Suprapubic skin (tissue), 4 donors: ENCODE measurements at regions not wholly inside any gene's neighbourhood (a gene's known extent, or its start where the extent isn't known, plus 50 kb on each side); places are given as distances from the start of the nearest gene placed in this dataset.
"Not testable (repeated sequence)": the region's sequence is repeated elsewhere in the genome, so short reads cannot be mapped to it uniquely, and the experiment has no call there.

Experiments
- DNase-seq, 2 donors: peaks; one replicate each; pipeline ENCODE4 v3.0.0-alpha.2; 2019; ENCODE audit warnings: low spot score in 2 of 2
- H3K27ac ChIP-seq: fragments of 200-600 bp; sonication (generic); one replicate; pipeline ENCODE4 v1.5.1; 2019
- H3K27me3 ChIP-seq: fragments of 200-600 bp; sonication (generic); one replicate; pipeline ENCODE4 v1.5.1; 2019
- H3K36me3 ChIP-seq: fragments of 200-600 bp; sonication (generic); one replicate; pipeline ENCODE4 v1.5.1; 2019
- H3K4me1 ChIP-seq: fragments of 200-600 bp; sonication (generic); one replicate; pipeline ENCODE4 v1.5.1; 2019
- H3K4me3 ChIP-seq: fragments of 200-600 bp; sonication (generic); one replicate; pipeline ENCODE4 v1.5.1; 2019; ENCODE audit warnings: mild to moderate bottlenecking
- H3K9me3 ChIP-seq: fragments of 200-600 bp; sonication (generic); one replicate; pipeline ENCODE4 v1.5.1; 2019
- EP300 ChIP-seq: sonication (generic); formaldehyde crosslinking; IDR thresholded peaks from one replicate; pipeline ENCODE4 v1.6.1; 2017; ENCODE audit warnings: antibody characterized with exemption
- POLR2A ChIP-seq, 2 donors: fragments of 450-650 bp; IDR thresholded peaks; one replicate each; pipeline ENCODE4 v1.6.1; 2017; ENCODE audit warnings: antibody characterized with exemption in 2 of 2, mild to moderate bottlenecking in 2 of 2, moderate library complexity in 2 of 2
- POLR2AphosphoS5 ChIP-seq, 3 donors: sonication (generic); formaldehyde crosslinking; IDR thresholded peaks; one replicate each; pipeline ENCODE4 v1.6.1; 2017; ENCODE audit warnings: antibody characterized with exemption in 3 of 3
- WGBS: methylation state at CpG from one replicate; pipeline ENCODE4 v1.1.5; 2018; 5-methylcytosine and 5-hydroxymethylcytosine counted together
- TF ChIP-seq, protein P1 (sequence below), 2 donors: fragments of 200-600 bp in 1 of 2; fragments of 450-650 bp in 1 of 2; sonication (generic) in 1 of 2; IDR thresholded peaks; one replicate each; pipeline ENCODE4 v1.5.1; 2016 to 2019; ENCODE audit warnings: antibody characterized with exemption in 2 of 2, mild to moderate bottlenecking in 1 of 2, moderate library complexity in 1 of 2

DNA sequence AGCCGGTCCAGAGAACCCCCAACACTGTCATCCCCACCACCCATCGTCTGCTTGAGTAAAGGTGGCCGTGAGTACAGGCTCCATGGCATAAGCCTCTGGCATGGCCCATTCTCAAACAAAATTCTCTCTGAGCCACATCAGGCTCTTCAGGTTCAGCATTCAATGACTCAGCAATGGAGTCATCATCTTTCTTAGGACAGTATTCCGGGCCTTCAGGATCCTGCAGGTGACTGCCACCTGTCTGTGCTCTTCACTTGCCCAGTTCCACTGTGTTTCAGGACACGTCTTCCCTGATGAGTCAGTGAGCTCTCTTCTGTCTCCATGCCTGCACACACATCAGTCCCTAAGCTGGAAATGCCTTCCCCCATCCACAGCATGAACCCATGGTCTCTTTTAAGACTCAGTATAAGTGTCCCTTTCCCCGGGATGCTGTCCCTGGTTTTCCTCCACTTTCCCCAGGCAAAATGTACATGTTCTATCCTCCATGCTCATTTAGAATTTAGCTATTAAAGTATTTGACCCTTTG, 81.1 kb upstream of the FGGY start:
- Histone ChIP-seq H3K4me1 (no peaks in the 10 kb centered on the region), H3K36me3 (no peaks in the 10 kb centered on the region), H3K27me3 (no peaks in the 10 kb centered on the region), H3K9me3 (no peaks in the 10 kb centered on the region), H3K27ac (no peak overlapping the region), H3K4me3 (no peak overlapping the region)
- no peak for DNase-seq
- TF ChIP-seq POLR2A (IDR thresholded peaks at IDR 0.05): no peak
- no peak for TF ChIP-seq POLR2AphosphoS5 (IDR thresholded peaks at IDR 0.05)
- TF ChIP-seq EP300: no peak
- TF ChIP-seq, protein P1, sequence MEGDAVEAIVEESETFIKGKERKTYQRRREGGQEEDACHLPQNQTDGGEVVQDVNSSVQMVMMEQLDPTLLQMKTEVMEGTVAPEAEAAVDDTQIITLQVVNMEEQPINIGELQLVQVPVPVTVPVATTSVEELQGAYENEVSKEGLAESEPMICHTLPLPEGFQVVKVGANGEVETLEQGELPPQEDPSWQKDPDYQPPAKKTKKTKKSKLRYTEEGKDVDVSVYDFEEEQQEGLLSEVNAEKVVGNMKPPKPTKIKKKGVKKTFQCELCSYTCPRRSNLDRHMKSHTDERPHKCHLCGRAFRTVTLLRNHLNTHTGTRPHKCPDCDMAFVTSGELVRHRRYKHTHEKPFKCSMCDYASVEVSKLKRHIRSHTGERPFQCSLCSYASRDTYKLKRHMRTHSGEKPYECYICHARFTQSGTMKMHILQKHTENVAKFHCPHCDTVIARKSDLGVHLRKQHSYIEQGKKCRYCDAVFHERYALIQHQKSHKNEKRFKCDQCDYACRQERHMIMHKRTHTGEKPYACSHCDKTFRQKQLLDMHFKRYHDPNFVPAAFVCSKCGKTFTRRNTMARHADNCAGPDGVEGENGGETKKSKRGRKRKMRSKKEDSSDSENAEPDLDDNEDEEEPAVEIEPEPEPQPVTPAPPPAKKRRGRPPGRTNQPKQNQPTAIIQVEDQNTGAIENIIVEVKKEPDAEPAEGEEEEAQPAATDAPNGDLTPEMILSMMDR (IDR thresholded peaks at IDR 0.05): no peak
- WGBS: 83% methylated on average over 6 of the region's 6 CpGs

DNA sequence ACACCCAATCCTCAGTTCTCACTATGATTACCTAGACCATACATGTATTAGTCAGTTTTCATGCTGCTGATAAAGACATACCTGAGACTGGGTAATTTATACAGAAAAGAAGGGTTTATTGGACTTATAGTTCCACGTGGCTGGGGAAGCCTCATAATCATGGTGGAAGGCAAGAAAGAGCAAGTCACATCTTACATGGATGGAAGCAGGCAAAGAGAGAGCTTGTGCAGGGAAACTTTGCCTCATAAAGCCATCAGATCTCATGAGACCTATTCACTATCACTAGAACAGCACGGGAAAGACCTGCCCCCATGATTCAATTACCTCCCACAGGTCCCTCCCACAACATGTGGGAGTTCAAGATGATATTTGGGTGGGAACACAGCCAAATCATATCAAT, 79.5 kb upstream of the FGGY start:
- 89% methylated on average over 2 of the region's 2 CpGs for WGBS
- not testable (repeated sequence) for DNase-seq, H3K27me3 ChIP-seq

DNA sequence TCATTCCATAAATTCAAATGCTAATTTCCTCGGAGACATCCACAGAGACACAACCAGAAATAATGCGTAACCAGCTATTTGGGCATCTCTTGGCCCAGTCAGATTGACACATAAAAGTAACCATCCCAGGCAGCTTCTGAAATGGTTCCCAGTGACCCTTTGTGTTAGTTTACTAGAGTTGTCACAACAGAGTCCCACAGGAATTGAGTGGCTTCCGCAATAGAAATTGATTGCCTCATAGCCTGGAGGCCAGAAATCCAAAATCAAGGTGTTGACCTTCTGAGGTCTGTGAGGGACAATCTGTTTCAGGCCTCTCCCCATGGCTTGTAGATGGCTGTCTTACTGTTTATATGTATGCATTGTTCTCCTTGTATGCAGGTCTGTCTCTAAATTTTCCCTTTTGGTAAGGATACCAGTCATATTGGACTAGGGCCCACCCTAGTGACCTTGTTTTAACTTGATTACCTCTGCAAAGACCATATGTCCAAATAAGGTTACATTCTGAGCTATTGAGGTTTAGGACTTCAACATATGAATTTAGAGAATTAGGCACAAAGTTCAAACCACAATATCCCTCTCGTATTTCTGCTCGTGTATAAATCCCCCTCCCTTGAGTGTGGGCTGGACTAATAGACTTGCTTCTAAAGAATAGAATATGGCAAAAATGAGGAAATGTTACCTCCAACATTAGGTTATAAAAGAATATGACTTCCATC, 78.2 kb upstream of the FGGY start:
- TF ChIP-seq EP300 (no peak), POLR2AphosphoS5 (IDR thresholded peaks at IDR 0.05) (no peak)
- TF ChIP-seq, protein P1 (IDR thresholded peaks at IDR 0.05): no peak
- H3K4me1 ChIP-seq: no peaks in the 10 kb centered on the region
- WGBS: 89% methylated on average over 5 of the region's 5 CpGs
- no peak overlapping the region for H3K4me3 ChIP-seq
- no peaks in the 10 kb centered on the region for H3K36me3 ChIP-seq
- no peak for DNase-seq
- H3K27ac ChIP-seq: no peak overlapping the region
- no peaks in the 10 kb centered on the region for H3K27me3 ChIP-seq
- no peaks in the 10 kb centered on the region for H3K9me3 ChIP-seq

More for the DNA sequence above, 79.5 kb upstream of the FGGY start:
- not testable (repeated sequence) for H3K9me3 ChIP-seq, H3K4me3 ChIP-seq, H3K4me1 ChIP-seq, H3K27ac ChIP-seq, H3K36me3 ChIP-seq

DNA sequence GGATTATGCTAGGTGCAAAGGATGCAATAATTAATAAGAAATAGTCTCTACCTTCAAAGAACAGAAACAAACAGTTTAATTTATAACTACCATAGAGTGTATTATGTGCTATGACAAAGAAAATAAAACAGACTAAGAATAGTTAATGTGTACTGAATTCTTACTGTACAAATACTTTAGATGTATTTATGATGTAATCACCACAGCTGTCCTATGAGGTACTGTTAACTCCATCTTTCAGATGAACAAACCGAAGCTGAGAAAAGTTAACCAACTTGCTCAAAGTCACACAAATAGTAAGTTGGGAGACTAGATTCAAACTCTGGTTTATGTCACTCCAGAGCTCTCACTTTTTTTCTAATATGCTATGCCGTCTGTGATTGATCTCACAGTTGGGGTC, 77.0 kb upstream of the FGGY start:
- Histone ChIP-seq H3K36me3 (no peaks in the 10 kb centered on the region), H3K27ac (no peak overlapping the region), H3K9me3 (no peaks in the 10 kb centered on the region), H3K4me1 (no peaks in the 10 kb centered on the region), H3K4me3 (no peak overlapping the region), H3K27me3 (no peaks in the 10 kb centered on the region)
- 84% methylated on average over 2 of the region's 2 CpGs for WGBS
- TF ChIP-seq POLR2AphosphoS5 (IDR thresholded peaks at IDR 0.05) (no peak), POLR2A (IDR thresholded peaks at IDR 0.05) (no peak), EP300 (no peak)
- TF ChIP-seq, protein P1 (IDR thresholded peaks at IDR 0.05): no peak
- DNase-seq: no peak

DNA sequence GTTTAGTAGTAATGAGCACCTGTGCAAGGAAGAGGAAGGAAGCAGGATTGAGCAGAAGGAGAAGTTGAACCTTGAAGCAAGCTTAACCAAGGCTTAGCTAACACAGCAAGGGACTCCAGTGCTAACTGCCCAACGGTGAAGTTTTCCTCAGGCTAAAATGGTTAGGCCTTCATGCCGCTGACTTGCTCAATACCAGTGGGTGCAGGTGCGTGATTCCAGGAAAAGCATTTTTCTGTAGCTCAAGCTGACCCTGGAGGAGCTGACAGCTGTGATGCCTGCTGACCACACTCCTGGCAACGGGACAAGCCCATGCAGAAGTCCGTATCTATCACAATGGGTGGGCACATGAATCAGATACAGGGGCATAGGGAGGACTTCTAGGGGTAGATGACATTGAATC, 76.5 kb upstream of the FGGY start:
- H3K9me3 ChIP-seq: no peaks in the 10 kb centered on the region
- H3K27me3 ChIP-seq: no peaks in the 10 kb centered on the region
- TF ChIP-seq POLR2AphosphoS5 (IDR thresholded peaks at IDR 0.05) (no peak), EP300 (no peak), POLR2A (IDR thresholded peaks at IDR 0.05) (no peak)
- TF ChIP-seq, protein P1 (IDR thresholded peaks at IDR 0.05): no peak
- no peak overlapping the region for H3K27ac ChIP-seq
- no peak for DNase-seq
- no peaks in the 10 kb centered on the region for H3K4me1 ChIP-seq
- WGBS: 78% methylated on average over 5 of the region's 5 CpGs
- H3K4me3 ChIP-seq: no peak overlapping the region
- H3K36me3 ChIP-seq: no peaks in the 10 kb centered on the region

DNA sequence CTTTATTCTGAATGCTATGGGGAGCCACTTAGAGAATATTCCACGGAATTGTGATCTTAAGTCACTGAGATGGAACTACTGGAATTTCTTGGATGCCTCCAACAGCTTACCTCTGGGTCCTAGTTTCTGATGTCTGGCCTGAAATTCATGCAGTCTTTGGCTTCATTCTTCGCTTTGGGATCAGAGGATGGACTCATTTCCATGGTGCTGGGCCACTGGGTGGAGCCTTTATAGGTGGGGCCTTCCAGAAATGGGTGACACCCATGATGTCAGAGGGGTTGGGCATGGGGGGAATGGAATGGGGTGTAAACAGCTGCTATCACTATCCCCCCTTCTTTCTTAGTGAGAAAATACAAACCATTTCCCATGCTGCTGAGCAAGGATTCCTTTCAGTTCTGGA, 73.7 kb upstream of the FGGY start:
- Histone ChIP-seq H3K4me1 (no peaks in the 10 kb centered on the region), H3K4me3 (no peak overlapping the region), H3K36me3 (no peaks in the 10 kb centered on the region), H3K9me3 (no peaks in the 10 kb centered on the region), H3K27me3 (no peaks in the 10 kb centered on the region), H3K27ac (no peak overlapping the region)
- TF ChIP-seq EP300: no peak
- TF ChIP-seq POLR2A (IDR thresholded peaks at IDR 0.05): no peak
- TF ChIP-seq POLR2AphosphoS5 (IDR thresholded peaks at IDR 0.05): no peak
- TF ChIP-seq, protein P1 (IDR thresholded peaks at IDR 0.05): no peak
- DNase-seq: no peak
- 69% methylated on average over 2 of the region's 2 CpGs for WGBS
